Epidermal melanocyte (primary cell): ENCODE measurements at regions not wholly inside any gene's neighbourhood (a gene's known extent, or its start where the extent isn't known, plus 50 kb on each side); places are given as distances from the start of the nearest gene placed in this dataset.

Experiments used
- DNase-seq: peaks from one replicate; pipeline ENCODE4 v3.0.0; 2011; ENCODE audit warnings: low spot score; ENCODE audit not compliant: insufficient read length

- no peak for DNase-seq
Measured at GRCh38 chr2:225340923-225341322, 58.6 kb upstream of the NYAP2 start.

DNA sequence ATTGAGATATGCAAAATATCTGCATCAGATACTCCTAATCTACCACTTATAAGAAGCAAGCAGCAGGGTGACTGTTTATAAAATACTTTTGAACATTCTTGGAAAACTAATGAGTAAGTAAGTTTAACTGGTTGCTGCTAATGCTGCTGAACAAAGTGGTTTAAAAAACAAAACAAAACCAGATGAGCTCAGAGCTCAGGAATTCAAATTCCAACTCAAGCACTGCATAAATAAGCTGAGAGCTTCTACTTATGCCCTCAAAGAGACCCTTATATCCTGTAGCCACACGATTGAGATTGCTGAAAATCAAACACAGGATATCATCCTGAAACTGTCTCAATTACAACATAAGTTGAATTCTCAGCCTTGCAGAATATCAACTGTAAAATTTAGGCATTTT is 62.3 kb upstream of the NYAP2 start:
- DNase-seq, result no peak

- no peak for DNase-seq
Measured at GRCh38 chr2:225334514-225334913, 65.0 kb upstream of the NYAP2 start.

- no peak for DNase-seq
Measured at GRCh38 chr2:225328192-225328591, 71.3 kb upstream of the NYAP2 start.

GRCh38 chr2:225326969-225327368 is 72.5 kb upstream of the NYAP2 start:
- no peak for DNase-seq

DNA sequence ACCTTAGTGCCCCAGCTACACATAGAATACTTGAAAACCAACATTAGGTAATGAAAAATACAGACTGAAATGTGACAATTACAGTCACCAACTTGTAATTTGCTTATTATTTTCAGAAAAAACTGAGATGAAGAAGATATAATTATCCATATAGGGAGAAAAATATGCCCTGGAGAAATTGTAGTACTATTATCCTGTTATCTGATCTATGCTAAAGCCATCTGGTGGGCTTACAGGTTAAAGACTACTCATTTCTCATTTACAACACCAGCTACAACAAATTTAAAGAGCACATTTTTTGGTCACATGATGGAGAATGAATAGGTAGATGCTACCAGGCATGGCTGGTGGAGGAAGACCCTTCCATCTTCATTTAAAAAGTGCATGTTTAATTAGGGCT is 79.6 kb upstream of the NYAP2 start:
- DNase-seq, result no peak

DNA sequence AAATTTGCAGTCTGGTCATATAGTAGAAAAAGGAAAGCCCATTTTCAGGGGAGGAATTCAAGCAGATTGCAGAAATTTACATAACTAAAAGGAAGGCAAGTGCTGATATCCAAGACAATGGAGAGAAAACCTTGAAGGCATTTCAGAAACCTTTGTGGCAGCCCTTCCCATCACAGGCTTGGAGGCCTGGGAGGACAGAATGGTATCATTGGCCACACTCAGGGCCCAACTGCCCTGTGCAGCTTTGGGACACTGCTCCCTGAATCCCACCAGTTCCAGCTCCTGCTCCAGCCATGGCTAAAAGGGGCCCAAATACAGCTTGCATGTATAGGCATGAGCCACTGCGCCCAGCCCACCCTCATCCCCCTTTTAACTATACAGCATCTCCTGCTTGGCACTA is 81.1 kb upstream of the NYAP2 start:
- DNase-seq, result no peak

GRCh38 chr2:225317186-225317585 is 82.3 kb upstream of the NYAP2 start:
- DNase-seq, result no peak

GRCh38 chr2:225310745-225311144 is 88.8 kb upstream of the NYAP2 start:
- no peak for DNase-seq

DNA sequence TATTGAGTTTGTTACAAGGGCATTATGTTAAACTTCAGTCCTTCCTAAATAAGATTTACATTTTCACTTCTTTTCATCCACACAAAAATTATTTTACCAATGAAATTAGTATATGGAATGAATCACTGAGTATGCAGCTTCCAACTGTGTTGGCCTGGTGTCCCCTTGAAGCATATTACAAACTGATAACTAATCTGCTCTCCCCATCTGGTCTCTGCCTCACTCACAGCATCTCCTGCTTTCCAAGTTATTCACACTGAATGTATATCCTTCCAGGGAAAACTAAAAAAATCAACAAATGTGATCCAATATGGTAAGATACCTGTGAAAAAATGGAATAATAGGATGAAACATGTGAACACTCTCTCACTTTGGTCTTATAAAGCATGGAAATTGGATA is 90.0 kb upstream of the NYAP2 start:
- DNase-seq, result no peak

DNA sequence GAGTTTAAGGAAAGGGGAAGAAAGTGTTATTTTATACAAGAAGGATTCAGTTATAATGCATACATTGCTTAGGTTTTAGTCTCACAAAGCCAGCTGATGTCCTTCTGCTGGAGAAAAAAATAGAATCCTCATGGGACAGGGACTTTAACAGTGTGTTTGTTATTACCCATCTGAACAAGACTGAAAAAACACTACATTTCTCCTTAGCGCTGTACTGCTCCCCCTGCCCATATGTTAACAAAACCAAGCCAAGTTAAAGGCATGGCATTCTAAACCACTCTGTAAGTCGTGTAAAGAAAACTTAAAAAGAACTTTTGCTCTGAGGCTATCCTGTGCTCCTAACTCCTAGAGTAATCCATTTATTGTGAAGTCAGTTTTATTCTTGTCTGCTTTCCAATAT is 102.6 kb upstream of the NYAP2 start:
- DNase-seq, result no peak

DNA sequence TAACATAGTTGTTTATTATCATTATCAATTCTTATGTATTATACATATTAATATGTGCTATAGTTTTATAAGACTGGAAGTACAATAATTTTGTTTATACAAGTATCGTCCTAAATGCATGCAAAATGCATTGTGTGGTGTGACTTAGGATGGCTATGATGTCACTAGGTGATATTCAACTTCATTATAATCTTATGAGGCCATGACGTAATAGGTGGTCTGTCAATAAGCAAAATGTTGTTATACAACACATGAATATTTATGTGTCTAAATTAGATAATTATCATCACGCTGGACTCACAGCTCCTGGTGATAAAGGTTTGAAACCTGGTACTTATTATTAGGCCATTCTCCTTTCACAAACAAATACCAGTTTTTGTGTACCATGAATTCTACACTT is 104.4 kb upstream of the NYAP2 start:
- no peak for DNase-seq

- DNase-seq, result no peak
Measured at GRCh38 chr2:225293638-225294037, 105.9 kb upstream of the NYAP2 start.

GRCh38 chr2:225290757-225291400 is 108.6 kb upstream of the NYAP2 start:
- no peak for DNase-seq

DNA sequence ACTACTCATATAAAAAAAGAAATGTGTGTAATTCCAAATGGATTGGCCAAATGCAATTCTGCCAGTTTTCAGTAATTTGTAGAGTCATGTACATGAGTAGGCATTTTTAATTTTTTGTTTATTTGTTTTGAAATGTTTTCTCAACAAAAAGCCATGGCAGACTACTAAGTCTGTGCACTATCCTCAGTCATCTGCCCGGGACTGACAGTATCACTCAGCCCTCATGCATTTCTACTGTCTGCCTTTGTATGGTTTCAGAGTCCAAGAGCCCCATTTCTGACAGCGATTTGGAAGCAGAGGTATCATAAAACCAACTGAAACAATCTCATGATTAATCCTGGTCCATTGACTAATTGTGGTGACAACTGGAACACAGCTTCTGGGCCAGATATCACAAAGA is 109.9 kb upstream of the NYAP2 start:
- no peak for DNase-seq

GRCh38 chr2:225288986-225289385 is 110.5 kb upstream of the NYAP2 start:
- no peak for DNase-seq

DNA sequence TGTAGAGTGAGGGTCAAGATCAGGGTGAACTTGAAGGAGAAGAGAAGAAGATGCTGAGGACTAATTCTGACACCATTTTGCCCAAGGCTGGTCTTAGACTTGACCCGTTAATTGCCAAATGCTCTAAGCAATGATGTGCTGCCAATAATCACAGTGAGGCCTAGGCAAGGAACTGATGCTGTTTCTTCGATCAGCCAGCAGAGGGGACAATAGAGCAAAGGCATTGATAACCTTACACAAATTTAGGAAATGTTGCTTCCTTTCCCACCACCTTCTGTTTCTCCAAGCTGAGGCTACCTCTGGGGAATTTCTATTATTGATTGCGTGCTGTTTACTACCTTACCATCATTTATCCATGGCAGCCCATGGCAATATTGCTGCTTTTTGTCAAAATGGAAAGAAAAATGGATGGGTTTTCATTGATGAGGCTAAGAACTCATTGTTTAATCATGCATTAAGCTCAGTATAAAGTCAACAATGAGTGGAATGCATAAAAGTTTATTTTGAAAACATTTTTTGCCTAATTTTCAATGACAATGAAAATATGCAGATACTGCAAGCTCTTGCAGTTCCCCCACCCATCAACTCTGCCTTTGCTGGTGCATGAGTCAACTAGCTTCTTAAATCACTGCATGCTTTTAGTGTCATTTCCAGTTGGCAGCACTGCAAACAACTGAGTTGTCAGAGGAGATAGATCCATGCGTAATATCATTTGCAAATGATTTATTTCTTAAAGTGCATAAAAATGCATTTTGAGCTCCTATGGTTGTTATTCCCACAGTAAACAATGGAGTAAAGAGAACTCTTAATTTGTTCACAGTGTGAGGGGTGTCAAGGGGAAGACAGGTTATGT is 116.4 kb upstream of the NYAP2 start:
- DNase-seq, result no peak

- DNase-seq, result no peak
Measured at GRCh38 chr2:225276207-225276606, 123.3 kb upstream of the NYAP2 start.

- DNase-seq, result no peak
Measured at GRCh38 chr2:225275443-225275842, 124.1 kb upstream of the NYAP2 start.

GRCh38 chr2:225274751-225275150 is 124.8 kb upstream of the NYAP2 start:
- DNase-seq, result no peak

GRCh38 chr2:225272173-225272572 is 127.3 kb upstream of the NYAP2 start:
- DNase-seq, result no peak

- no peak for DNase-seq
Measured at GRCh38 chr2:225270861-225271260, 128.6 kb upstream of the NYAP2 start.

- no peak for DNase-seq
Measured at GRCh38 chr2:225270053-225270452, 129.5 kb upstream of the NYAP2 start.
